ENCODE measurements at regions not wholly inside any gene's neighbourhood (a gene's known extent, or its start where the extent isn't known, plus 50 kb on each side); places are given as distances from the start of the nearest gene placed in this dataset.

GRCh38 chr1:58391514-58391913 is 155.0 kb downstream of the OMA1 start:
- Histone ChIP-seq H4K20me1 (ENCODE audit: insufficient read depth) (no peaks in the 10 kb centered on the region), H3K9me3 (ENCODE audit: insufficient read depth, low read depth) (0 out of 2 replicates have a peak, but pooled peaks cover 5% of the 10 kb centered on the region), H3K79me2 (ENCODE audit: low read depth) (no peaks in the 10 kb centered on the region), H3K4me3 (no peak overlapping the region), H3F3A (ENCODE audit: insufficient read depth, low read depth) (no peaks in the 10 kb centered on the region), H2AFZ (no peak overlapping the region), H3K9me2 (ENCODE audit: insufficient read depth) (no peaks in the 10 kb centered on the region), H3K36me3 (ENCODE audit: low read depth) (no peaks in the 10 kb centered on the region), H3K27me3 (ENCODE audit: insufficient read depth, low read depth) (0 out of 2 replicates have a peak, but pooled peaks cover 7% of the 10 kb centered on the region), H3K4me1 (replicated peaks; ENCODE audit: insufficient read depth) (no peaks in the 10 kb centered on the region), H3K4me2 (no peak overlapping the region), H3K27ac (no peak overlapping the region)
- ChIA-PET CTCF (no interaction called here), POLR2A (ENCODE audit: unreplicated experiment) (interaction anchor here (0.6 kb wide), 1 partner anchor 11 kb away, joined by 4 read pairs; no protein-coding TSS in a partner anchor)
- BruUV-seq (replicated peaks) = no TSS peak
- intact Hi-C loops (cut with micrococcal nuclease; ENCODE audit: unreplicated experiment) = no loop called here
- no peak for DNase-seq
- TF ChIP-seq, protein P1, sequence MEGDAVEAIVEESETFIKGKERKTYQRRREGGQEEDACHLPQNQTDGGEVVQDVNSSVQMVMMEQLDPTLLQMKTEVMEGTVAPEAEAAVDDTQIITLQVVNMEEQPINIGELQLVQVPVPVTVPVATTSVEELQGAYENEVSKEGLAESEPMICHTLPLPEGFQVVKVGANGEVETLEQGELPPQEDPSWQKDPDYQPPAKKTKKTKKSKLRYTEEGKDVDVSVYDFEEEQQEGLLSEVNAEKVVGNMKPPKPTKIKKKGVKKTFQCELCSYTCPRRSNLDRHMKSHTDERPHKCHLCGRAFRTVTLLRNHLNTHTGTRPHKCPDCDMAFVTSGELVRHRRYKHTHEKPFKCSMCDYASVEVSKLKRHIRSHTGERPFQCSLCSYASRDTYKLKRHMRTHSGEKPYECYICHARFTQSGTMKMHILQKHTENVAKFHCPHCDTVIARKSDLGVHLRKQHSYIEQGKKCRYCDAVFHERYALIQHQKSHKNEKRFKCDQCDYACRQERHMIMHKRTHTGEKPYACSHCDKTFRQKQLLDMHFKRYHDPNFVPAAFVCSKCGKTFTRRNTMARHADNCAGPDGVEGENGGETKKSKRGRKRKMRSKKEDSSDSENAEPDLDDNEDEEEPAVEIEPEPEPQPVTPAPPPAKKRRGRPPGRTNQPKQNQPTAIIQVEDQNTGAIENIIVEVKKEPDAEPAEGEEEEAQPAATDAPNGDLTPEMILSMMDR (conservative IDR thresholded peaks at IDR 0.05) = no peak
- no peak for TF ChIP-seq EZH2 (IDR thresholded peaks at IDR 0.05; ENCODE audit: low read depth)

DNA sequence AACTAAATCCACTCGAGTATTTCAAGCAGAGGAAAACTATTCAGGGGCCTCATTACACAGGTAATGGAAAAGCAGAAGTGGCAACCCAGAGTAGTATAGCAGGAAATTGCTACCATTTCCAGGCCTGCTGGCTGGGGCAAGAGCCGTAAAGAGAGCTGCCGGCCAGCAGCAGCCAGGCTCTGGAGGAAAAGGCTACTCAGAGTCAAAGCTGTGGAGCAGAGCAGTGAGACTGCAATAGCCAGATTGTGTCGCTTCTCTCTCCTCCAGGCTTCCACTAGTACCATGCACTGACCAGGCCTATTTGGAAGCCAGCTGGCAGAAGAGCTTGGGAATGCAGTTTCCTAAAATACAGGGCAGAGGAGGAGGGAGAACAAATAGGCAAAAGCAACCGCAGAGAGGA is 155.5 kb downstream of the OMA1 start:
- Histone ChIP-seq H4K20me1 (ENCODE audit: insufficient read depth) (no peaks in the 10 kb centered on the region), H3K4me3 (no peak overlapping the region), H3K4me1 (replicated peaks; ENCODE audit: insufficient read depth) (no peaks in the 10 kb centered on the region), H3K79me2 (ENCODE audit: low read depth) (no peaks in the 10 kb centered on the region), H3K27ac (no peak overlapping the region), H3F3A (ENCODE audit: insufficient read depth, low read depth) (no peaks in the 10 kb centered on the region), H3K9me3 (ENCODE audit: insufficient read depth, low read depth) (0 out of 2 replicates have a peak, but pooled peaks cover 5% of the 10 kb centered on the region), H3K9me2 (ENCODE audit: insufficient read depth) (no peaks in the 10 kb centered on the region), H3K4me2 (no peak overlapping the region), H3K36me3 (ENCODE audit: low read depth) (no peaks in the 10 kb centered on the region), H3K27me3 (ENCODE audit: insufficient read depth, low read depth) (0 out of 2 replicates have a peak, but pooled peaks cover 7% of the 10 kb centered on the region), H2AFZ (no peak overlapping the region)
- TF ChIP-seq, protein P1 (conservative IDR thresholded peaks at IDR 0.05) = no peak
- CTCF ChIA-PET = no interaction called here
- DNase-seq = no peak
- POLR2A ChIA-PET (ENCODE audit: unreplicated experiment) = no interaction called here
- intact Hi-C loops (cut with micrococcal nuclease; ENCODE audit: unreplicated experiment) = no loop called here
- no TSS peak for BruUV-seq (replicated peaks)

GRCh38 chr1:58390091-58390490 is 156.4 kb downstream of the OMA1 start:
- DNase-seq = no peak
- intact Hi-C loops (cut with micrococcal nuclease; ENCODE audit: unreplicated experiment) = no loop called here
- H2AFZ ChIP-seq = no peak overlapping the region
- no peaks in the 10 kb centered on the region for H3F3A ChIP-seq (ENCODE audit: insufficient read depth, low read depth)
- TF ChIP-seq, protein P1 (conservative IDR thresholded peaks at IDR 0.05) = no peak
- no peak for TF ChIP-seq EZH2 (IDR thresholded peaks at IDR 0.05; ENCODE audit: low read depth)
- H3K9me2 ChIP-seq (ENCODE audit: insufficient read depth) = no peaks in the 10 kb centered on the region
- BruUV-seq (replicated peaks) = no TSS peak
- H3K27me3 ChIP-seq (ENCODE audit: insufficient read depth, low read depth) = 0 out of 2 replicates have a peak, but pooled peaks cover 7% of the 10 kb centered on the region
- no peaks in the 10 kb centered on the region for H3K36me3 ChIP-seq (ENCODE audit: low read depth)
- H3K4me2 ChIP-seq = no peak overlapping the region
- H3K9me3 ChIP-seq (ENCODE audit: insufficient read depth, low read depth) = 0 out of 2 replicates have a peak, but pooled peaks cover 5% of the 10 kb centered on the region
- H3K79me2 ChIP-seq (ENCODE audit: low read depth) = no peaks in the 10 kb centered on the region
- ChIA-PET CTCF (no interaction called here), POLR2A (ENCODE audit: unreplicated experiment) (no interaction called here)
- H3K4me3 ChIP-seq = no peak overlapping the region
- no peaks in the 10 kb centered on the region for H3K4me1 ChIP-seq (replicated peaks; ENCODE audit: insufficient read depth)
- no peaks in the 10 kb centered on the region for H4K20me1 ChIP-seq (ENCODE audit: insufficient read depth)
- H3K27ac ChIP-seq = no peak overlapping the region

Data from PC-9 (cell line).